ENCODE measurements at regions not wholly inside any gene's neighbourhood (a gene's known extent, or its start where the extent isn't known, plus 50 kb on each side); places are given as distances from the start of the nearest gene placed in this dataset.

GRCh38 chr2:81981585-81981984 lies 1677.0 kb upstream of the LRRTM1 start:
- CTCF ChIA-PET = no interaction called here
- TF ChIP-seq ZNF670 (tag by site-specific recombination; IDR thresholded peaks at IDR 0.05; ENCODE audit: low read depth) (no peak), ZNF677 (tag by site-specific recombination; IDR thresholded peaks at IDR 0.05) (no peak), ZNF391 (tag by site-specific recombination; IDR thresholded peaks at IDR 0.05; ENCODE audit: borderline replicate concordance, low read depth) (no peak), ZNF175 (tag by site-specific recombination; IDR thresholded peaks at IDR 0.05) (no peak), OVOL3 (tag by site-specific recombination; IDR thresholded peaks at IDR 0.05) (no peak), ZNF169 (tag by site-specific recombination; IDR thresholded peaks at IDR 0.05) (no peak), PRDM4 (tag by site-specific recombination; IDR thresholded peaks at IDR 0.05) (no peak), RBAK (tag by site-specific recombination; IDR thresholded peaks at IDR 0.05) (no peak)
- H3K36me3 ChIP-seq (ENCODE audit: control insufficient read depth in 2 of 2, insufficient read depth in 1 of 2, low read length in 2 of 2) = no peaks in the 10 kb centered on the region
- no peaks in the 10 kb centered on the region for H3K4me1 ChIP-seq (ENCODE audit: control insufficient read depth, insufficient read depth, low read length)
- no peak overlapping the region for H3K4me3 ChIP-seq (ENCODE audit: low read depth, low read length)
- H3K27ac ChIP-seq (ENCODE audit: extremely low read depth, low read depth, low read length) = no peak overlapping the region
- POLR2A ChIA-PET = no interaction called here
- H3K9me3 ChIP-seq (ENCODE audit: control insufficient read depth, insufficient read depth, low read depth, low read length) = no peaks in the 10 kb centered on the region

GRCh38 chr2:81979086-81979485 lies 1674.5 kb upstream of the LRRTM1 start:
- no peaks in the 10 kb centered on the region for H3K4me1 ChIP-seq (ENCODE audit: control insufficient read depth, insufficient read depth, low read length)
- ChIA-PET POLR2A (no interaction called here), CTCF (no interaction called here)
- TF ChIP-seq ZNF548 (tag by site-specific recombination; IDR thresholded peaks at IDR 0.05) (no peak), EGR2 (tag by site-specific recombination; IDR thresholded peaks at IDR 0.05; ENCODE audit: low read depth) (no peak), ZNF529 (tag by site-specific recombination; IDR thresholded peaks at IDR 0.05; ENCODE audit: insufficient replicate concordance) (no peak), ZNF560 (tag by site-specific recombination; IDR thresholded peaks at IDR 0.05; ENCODE audit: borderline replicate concordance) (no peak), ZNF423 (tag by site-specific recombination; IDR thresholded peaks at IDR 0.05) (no peak)
- H3K27ac ChIP-seq (ENCODE audit: extremely low read depth, low read depth, low read length) = no peak overlapping the region
- H3K4me3 ChIP-seq (ENCODE audit: low read depth, low read length) = no peak overlapping the region
- H3K9me3 ChIP-seq (ENCODE audit: control insufficient read depth, insufficient read depth, low read depth, low read length) = no peaks in the 10 kb centered on the region
- H3K36me3 ChIP-seq (ENCODE audit: control insufficient read depth in 2 of 2, insufficient read depth in 1 of 2, low read length in 2 of 2) = no peaks in the 10 kb centered on the region

GRCh38 chr2:81976998-81977397 lies 1672.4 kb upstream of the LRRTM1 start:
- CTCF ChIA-PET = no interaction called here
- Histone ChIP-seq H3K36me3 (ENCODE audit: control insufficient read depth in 2 of 2, insufficient read depth in 1 of 2, low read length in 2 of 2) (no peaks in the 10 kb centered on the region), H3K9me3 (ENCODE audit: control insufficient read depth, insufficient read depth, low read depth, low read length) (no peaks in the 10 kb centered on the region), H3K27ac (ENCODE audit: extremely low read depth, low read depth, low read length) (no peak overlapping the region), H3K4me3 (ENCODE audit: low read depth, low read length) (no peak overlapping the region), H3K4me1 (ENCODE audit: control insufficient read depth, insufficient read depth, low read length) (no peaks in the 10 kb centered on the region)
- TF ChIP-seq ZNF600 (tag by site-specific recombination; IDR thresholded peaks at IDR 0.05) (no peak), ZNF302 (tag by site-specific recombination; IDR thresholded peaks at IDR 0.05; ENCODE audit: low read depth) (no peak), REPIN1 (tag by site-specific recombination; IDR thresholded peaks at IDR 0.05; ENCODE audit: low read depth) (no peak), ZNF138 (tag by site-specific recombination; IDR thresholded peaks at IDR 0.05; ENCODE audit: borderline replicate concordance) (no peak), HIC1 (tag by site-specific recombination; IDR thresholded peaks at IDR 0.05) (no peak), ZNF580 (tag by site-specific recombination; IDR thresholded peaks at IDR 0.05) (no peak), ZNF202 (tag by site-specific recombination; IDR thresholded peaks at IDR 0.05; ENCODE audit: borderline replicate concordance) (no peak), ZNF423 (tag by site-specific recombination; IDR thresholded peaks at IDR 0.05) (no peak), ZIC2 (tag by site-specific recombination; IDR thresholded peaks at IDR 0.05) (no peak), AEBP2 (tag by site-specific recombination; IDR thresholded peaks at IDR 0.05; ENCODE audit: borderline replicate concordance) (no peak)
- POLR2A ChIA-PET = no interaction called here

Measured in HEK293 (cell line).